OCI-LY7 (cell line): ENCODE measurements at regions not wholly inside any gene's neighbourhood (a gene's known extent, or its start where the extent isn't known, plus 50 kb on each side); places are given as distances from the start of the nearest gene placed in this dataset.

Experiments used
- BruUV-seq: library from RNA; stranded (reverse); fragments of 400-500 nt; replicated peaks from 2 replicates; lab custom pipeline; 2021; lab: Mats Ljungman, UMichigan
- CTCF ChIA-PET: fragments of 300-600 bp; sonication (Branson Sonifier 250); formaldehyde crosslinking; loops from one replicate; lab custom pipeline; 2022; ENCODE audit warnings: antibody characterized with exemption; ENCODE audit not compliant: unreplicated experiment; lab: Charles Lee
- POLR2A ChIA-PET: fragments of 300-600 bp; sonication (Branson Sonifier 250); formaldehyde crosslinking; loops from one replicate; lab custom pipeline; 2022; ENCODE audit warnings: antibody characterized with exemption; lab: Charles Lee
- DNase-seq: peaks from one replicate; pipeline ENCODE4 v3.0.0-alpha.2; 2015; ENCODE audit warnings: low spot score
- H2AFZ ChIP-seq: fragments of 200-600 bp; sonication (generic), shearing (Covaris generic); 2 replicates; pipeline ENCODE4 v1.6.1; 2014; ENCODE audit warnings: mild to moderate bottlenecking, antibody characterized with exemption, low read length, moderate library complexity
- H3K27ac ChIP-seq: fragments of 200-600 bp; sonication (generic); 2 replicates; pipeline ENCODE4 v1.5.1; 2014; ENCODE audit warnings: mixed run types, low read depth, mild to moderate bottlenecking, moderate library complexity, low read length, inconsistent platforms; ENCODE audit not compliant: poor library complexity, severe bottlenecking
- H3K36me3 ChIP-seq: fragments of 200-600 bp; sonication (generic); 2 replicates; pipeline ENCODE4 v1.6.1; 2014; ENCODE audit warnings: mild to moderate bottlenecking, antibody characterized with exemption, low read length, moderate library complexity, mixed read lengths; ENCODE audit not compliant: insufficient read depth
- H3K4me1 ChIP-seq: fragments of 200-600 bp; sonication (generic); 2 replicates; pipeline ENCODE4 v1.5.1; 2014; ENCODE audit warnings: mild to moderate bottlenecking, low read length; ENCODE audit not compliant: insufficient read depth, poor library complexity, severe bottlenecking
- H3K4me2 ChIP-seq: fragments of 200-600 bp; sonication (generic); 2 replicates; pipeline ENCODE4 v1.6.1; 2014; ENCODE audit warnings: mild to moderate bottlenecking, low read length
- H3K4me3 ChIP-seq: fragments of 200-600 bp; sonication (generic); 2 replicates; pipeline ENCODE4 v1.5.1; 2014; ENCODE audit warnings: mild to moderate bottlenecking, low read depth, low read length; ENCODE audit not compliant: poor library complexity, severe bottlenecking
- H3K79me2 ChIP-seq: fragments of 200-600 bp; sonication (generic); 2 replicates; pipeline ENCODE4 v1.6.1; 2016; ENCODE audit warnings: low read depth, mild to moderate bottlenecking, low read length, moderate library complexity, mixed read lengths; ENCODE audit not compliant: insufficient read depth
- H3K9me2 ChIP-seq: fragments of 200-600 bp; sonication (generic); 2 replicates; pipeline ENCODE4 v1.6.1; 2016; ENCODE audit warnings: mild to moderate bottlenecking, low read length, mixed read lengths; ENCODE audit not compliant: insufficient read depth
- H3K9me3 ChIP-seq: fragments of 200-600 bp; sonication (generic); 2 replicates; pipeline ENCODE4 v1.6.1; 2014; ENCODE audit warnings: mild to moderate bottlenecking, mixed run types, low read length, mixed read lengths
- H4K20me1 ChIP-seq: fragments of 200-600 bp; sonication (generic); 2 replicates; pipeline ENCODE4 v1.6.1; 2014; ENCODE audit warnings: mild to moderate bottlenecking, antibody characterized with exemption, low read length, moderate library complexity, mixed read lengths; ENCODE audit not compliant: insufficient read depth
- EZH2phosphoT487 ChIP-seq: fragments of 200-600 bp; sonication (generic); IDR thresholded peaks from 2 replicates; pipeline ENCODE4 v1.6.1; 2018; ENCODE audit warnings: low read depth, borderline replicate concordance, mild to moderate bottlenecking, mixed run types, antibody characterized with exemption, low read length, moderate library complexity, mixed read lengths
- intact Hi-C: fragments of 100-400 bp; cut with micrococcal nuclease; formaldehyde crosslinking; loops from one replicate; pipeline ENCODE4 v1.10.0; 2022; ENCODE audit not compliant: unreplicated experiment
- TF ChIP-seq, protein P1 (sequence below): fragments of 200-600 bp; sonication (generic); conservative IDR thresholded peaks from 2 replicates; pipeline ENCODE4 v1.5.1; 2014; ENCODE audit warnings: mild to moderate bottlenecking, antibody characterized with exemption, low read length, moderate library complexity, mixed read lengths

GRCh38 chr12:41972598-41972997 is 172.1 kb downstream of the GXYLT1 start:
- intact Hi-C loops, result no loop called here
- POLR2A ChIA-PET, result interaction anchor here (0.6 to 1.2 kb wide), 5 partner anchors 9 to 267 kb away, joined by 3 read pairs; no protein-coding TSS in a partner anchor
- no TSS peak for BruUV-seq
- CTCF ChIA-PET, result no interaction called here
- Histone ChIP-seq H3K79me2 (no peaks in the 10 kb centered on the region), H4K20me1 (no peaks in the 10 kb centered on the region), H3K9me3 (no peaks in the 10 kb centered on the region), H3K4me1 (no peaks in the 10 kb centered on the region), H2AFZ (no peak overlapping the region), H3K36me3 (no peaks in the 10 kb centered on the region), H3K9me2 (no peaks in the 10 kb centered on the region), H3K4me2 (no peak overlapping the region), H3K27ac (no peak overlapping the region), H3K4me3 (no peak overlapping the region)
- no peak for TF ChIP-seq EZH2phosphoT487
- TF ChIP-seq, protein P1, sequence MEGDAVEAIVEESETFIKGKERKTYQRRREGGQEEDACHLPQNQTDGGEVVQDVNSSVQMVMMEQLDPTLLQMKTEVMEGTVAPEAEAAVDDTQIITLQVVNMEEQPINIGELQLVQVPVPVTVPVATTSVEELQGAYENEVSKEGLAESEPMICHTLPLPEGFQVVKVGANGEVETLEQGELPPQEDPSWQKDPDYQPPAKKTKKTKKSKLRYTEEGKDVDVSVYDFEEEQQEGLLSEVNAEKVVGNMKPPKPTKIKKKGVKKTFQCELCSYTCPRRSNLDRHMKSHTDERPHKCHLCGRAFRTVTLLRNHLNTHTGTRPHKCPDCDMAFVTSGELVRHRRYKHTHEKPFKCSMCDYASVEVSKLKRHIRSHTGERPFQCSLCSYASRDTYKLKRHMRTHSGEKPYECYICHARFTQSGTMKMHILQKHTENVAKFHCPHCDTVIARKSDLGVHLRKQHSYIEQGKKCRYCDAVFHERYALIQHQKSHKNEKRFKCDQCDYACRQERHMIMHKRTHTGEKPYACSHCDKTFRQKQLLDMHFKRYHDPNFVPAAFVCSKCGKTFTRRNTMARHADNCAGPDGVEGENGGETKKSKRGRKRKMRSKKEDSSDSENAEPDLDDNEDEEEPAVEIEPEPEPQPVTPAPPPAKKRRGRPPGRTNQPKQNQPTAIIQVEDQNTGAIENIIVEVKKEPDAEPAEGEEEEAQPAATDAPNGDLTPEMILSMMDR, result no peak
- no peak for DNase-seq

DNA sequence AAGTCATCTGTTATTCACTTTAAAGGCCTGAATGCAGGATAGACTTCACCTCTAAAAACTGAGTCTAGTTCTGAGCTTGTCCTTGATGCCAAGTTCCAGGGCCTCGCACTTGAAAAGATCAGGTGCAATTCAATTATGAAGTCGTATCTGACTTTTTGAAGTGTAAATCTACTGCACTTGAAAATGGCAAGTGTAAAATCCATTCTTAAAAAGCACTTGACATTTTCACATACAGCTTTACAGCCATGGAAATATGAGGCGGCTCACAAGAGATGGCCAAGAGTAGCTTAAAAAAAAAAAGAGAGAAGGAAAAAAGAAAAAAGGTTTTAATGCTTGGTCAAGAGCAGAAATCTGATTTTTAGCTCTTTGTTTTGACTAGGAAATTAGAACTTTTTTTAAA is 172.5 kb downstream of the GXYLT1 start:
- H2AFZ ChIP-seq, result peak overlapping the region; percentile 62; the same call in 1 of the 2 replicates
- H3K4me3 ChIP-seq, result no peak overlapping the region
- intact Hi-C loops, result no loop called here
- H3K27ac ChIP-seq, result no peak overlapping the region
- H3K9me2 ChIP-seq, result no peaks in the 10 kb centered on the region
- no peak for DNase-seq
- no peaks in the 10 kb centered on the region for H3K36me3 ChIP-seq
- H3K4me2 ChIP-seq, result no peak overlapping the region
- no TSS peak for BruUV-seq
- ChIA-PET CTCF (no interaction called here), POLR2A (interaction anchor here (0.6 to 1.2 kb wide), 5 partner anchors 9 to 267 kb away, joined by 3 read pairs; no protein-coding TSS in a partner anchor)
- no peaks in the 10 kb centered on the region for H4K20me1 ChIP-seq
- no peaks in the 10 kb centered on the region for H3K79me2 ChIP-seq
- no peaks in the 10 kb centered on the region for H3K9me3 ChIP-seq
- no peaks in the 10 kb centered on the region for H3K4me1 ChIP-seq
- TF ChIP-seq, protein P1, result no peak
- TF ChIP-seq EZH2phosphoT487, result no peak

GRCh38 chr12:41970744-41971143 is 173.9 kb downstream of the GXYLT1 start:
- H3K36me3 ChIP-seq, result no peaks in the 10 kb centered on the region
- H3K4me3 ChIP-seq, result no peak overlapping the region
- no TSS peak for BruUV-seq
- no peak overlapping the region for H3K27ac ChIP-seq
- ChIA-PET CTCF (no interaction called here), POLR2A (no interaction called here)
- no peaks in the 10 kb centered on the region for H3K4me1 ChIP-seq
- no peaks in the 10 kb centered on the region for H3K9me2 ChIP-seq
- H3K9me3 ChIP-seq, result no peaks in the 10 kb centered on the region
- TF ChIP-seq EZH2phosphoT487, result no peak
- TF ChIP-seq, protein P1, result no peak
- H3K79me2 ChIP-seq, result no peaks in the 10 kb centered on the region
- peak overlapping the region; percentile 62 for H2AFZ ChIP-seq
- no peak for DNase-seq
- H4K20me1 ChIP-seq, result no peaks in the 10 kb centered on the region
- intact Hi-C loops, result no loop called here
- no peak overlapping the region for H3K4me2 ChIP-seq
